HCT116 (cell line): ENCODE measurements at regions not wholly inside any gene's neighbourhood (a gene's known extent, or its start where the extent isn't known, plus 50 kb on each side); places are given as distances from the start of the nearest gene placed in this dataset.

Experiments
- CBX3 ChIP-seq: IDR thresholded peaks from 2 replicates; pipeline ENCODE4 v1.6.1; 2012; ENCODE audit warnings: low read depth
- CTCF ChIP-seq, 3 experiments: fragments of 200-600 bp in 1 of 3; sonication (generic) in 1 of 3; IDR thresholded peaks in 2 of 3; conservative IDR thresholded peaks in 1 of 3; 2 replicates each; pipeline ENCODE4 v1.5.1; 2012 to 2017; ENCODE audit warnings: low read depth in 2 of 3, low read length in 2 of 3, antibody characterized with exemption in 1 of 3, borderline replicate concordance in 1 of 3, control low read depth in 1 of 3, mild to moderate bottlenecking in 1 of 3, mixed read lengths in 1 of 3, mixed run types in 1 of 3, moderate library complexity in 1 of 3; ENCODE audit not compliant: insufficient read depth in 1 of 3
- EZH2 ChIP-seq: fragments of 200-600 bp; sonication (generic); IDR thresholded peaks from 2 replicates; pipeline ENCODE4 v1.6.1; 2017; ENCODE audit warnings: antibody characterized with exemption, mixed run types
- EZH2phosphoT487 ChIP-seq: fragments of 200-600 bp; IDR thresholded peaks from 2 replicates; pipeline ENCODE4 v1.6.1; 2018; ENCODE audit warnings: antibody characterized with exemption, borderline replicate concordance
- POLR2A ChIP-seq: IDR thresholded peaks from 2 replicates; pipeline ENCODE4 v1.7.0; 2011; ENCODE audit warnings: borderline replicate concordance; ENCODE audit not compliant: insufficient read depth, insufficient read length; ENCODE audit errors: extremely low read depth
- POLR2AphosphoS5 ChIP-seq: IDR thresholded peaks from 2 replicates; pipeline ENCODE4 v1.6.1; 2011; ENCODE audit warnings: mild to moderate bottlenecking, low read depth, low read length, moderate library complexity
- RAD21 ChIP-seq: IDR thresholded peaks from 2 replicates; pipeline ENCODE4 v1.6.1; 2012; ENCODE audit warnings: low read depth, mild to moderate bottlenecking
- TCF7L2 ChIP-seq: IDR thresholded peaks from 2 replicates; pipeline ENCODE4 v1.7.0; 2011; ENCODE audit warnings: borderline replicate concordance, inconsistent platforms; ENCODE audit not compliant: insufficient read depth, insufficient read length; ENCODE audit errors: extremely low read depth
- ZNF274 ChIP-seq: fragments of 200-500 bp; sonication (Bioruptor generic); IDR thresholded peaks from 2 replicates; pipeline ENCODE4 v1.6.1; 2014; ENCODE audit warnings: mild to moderate bottlenecking, low read depth, low read length, inconsistent platforms
- TF ChIP-seq, protein P1 (sequence below): IDR thresholded peaks from 2 replicates; pipeline ENCODE4 v1.6.1; 2012
- TF ChIP-seq, protein P2 (sequence below): IDR thresholded peaks from 2 replicates; pipeline ENCODE4 v1.6.1; 2012

- TF ChIP-seq TCF7L2 = no peak
- no peak for TF ChIP-seq EZH2phosphoT487
- no peak for TF ChIP-seq EZH2
- TF ChIP-seq ZNF274 = no peak
- TF ChIP-seq, protein P1, sequence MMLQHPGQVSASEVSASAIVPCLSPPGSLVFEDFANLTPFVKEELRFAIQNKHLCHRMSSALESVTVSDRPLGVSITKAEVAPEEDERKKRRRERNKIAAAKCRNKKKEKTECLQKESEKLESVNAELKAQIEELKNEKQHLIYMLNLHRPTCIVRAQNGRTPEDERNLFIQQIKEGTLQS = no peak
- TF ChIP-seq RAD21 = no peak
- TF ChIP-seq CTCF (IDR thresholded peaks at IDR 0.05 in 2 of 3, conservative IDR thresholded peaks at IDR 0.05 in 1 of 3; ENCODE audit: borderline replicate concordance in 1 of 3, insufficient read depth in 1 of 3, low read depth in 2 of 3, low read length in 2 of 3) = no peak
- TF ChIP-seq POLR2AphosphoS5 = no peak
- no peak for TF ChIP-seq CBX3
- no peak for TF ChIP-seq POLR2A
- TF ChIP-seq, protein P2, sequence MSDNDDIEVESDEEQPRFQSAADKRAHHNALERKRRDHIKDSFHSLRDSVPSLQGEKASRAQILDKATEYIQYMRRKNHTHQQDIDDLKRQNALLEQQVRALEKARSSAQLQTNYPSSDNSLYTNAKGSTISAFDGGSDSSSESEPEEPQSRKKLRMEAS = no peak
These were observed 169.4 kb downstream of the GLUD2 start for GRCh38 chrX:121216641-121217374.
